ENCODE measurements at regions not wholly inside any gene's neighbourhood (a gene's known extent, or its start where the extent isn't known, plus 50 kb on each side); places are given as distances from the start of the nearest gene placed in this dataset.

GRCh38 chr3:156764751-156765150 lies 61.4 kb upstream of the LEKR1 start:
- TF ChIP-seq CTCF (IDR thresholded peaks at IDR 0.05) (no peak), POLR2A (IDR thresholded peaks at IDR 0.05) (no peak), POLR2AphosphoS5 (IDR thresholded peaks at IDR 0.05) (no peak)
